ENCODE measurements at regions not wholly inside any gene's neighbourhood (a gene's known extent, or its start where the extent isn't known, plus 50 kb on each side); places are given as distances from the start of the nearest gene placed in this dataset.

DNA sequence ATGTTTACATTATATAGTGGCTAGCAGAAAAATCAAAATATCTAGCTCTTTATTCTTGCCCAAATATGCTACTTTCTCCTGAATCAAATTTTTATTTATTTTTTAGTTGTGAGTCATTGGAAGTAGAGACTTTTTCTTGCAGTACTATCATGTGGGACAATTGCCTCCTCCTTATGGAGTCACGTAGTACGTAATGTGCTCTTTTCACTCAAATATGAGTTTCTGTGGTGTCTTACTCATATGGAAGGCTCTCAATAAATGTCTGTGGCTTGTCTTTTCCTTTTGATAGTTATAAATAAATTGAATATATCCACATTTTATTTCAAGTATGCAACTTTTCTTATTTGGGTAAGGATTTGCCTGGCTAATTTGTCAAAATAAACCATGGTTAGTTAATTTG is 1411.0 kb upstream of the SLC10A2 start:
- DNase-seq (ENCODE audit: low read depth, low spot score), result no peak

DNA sequence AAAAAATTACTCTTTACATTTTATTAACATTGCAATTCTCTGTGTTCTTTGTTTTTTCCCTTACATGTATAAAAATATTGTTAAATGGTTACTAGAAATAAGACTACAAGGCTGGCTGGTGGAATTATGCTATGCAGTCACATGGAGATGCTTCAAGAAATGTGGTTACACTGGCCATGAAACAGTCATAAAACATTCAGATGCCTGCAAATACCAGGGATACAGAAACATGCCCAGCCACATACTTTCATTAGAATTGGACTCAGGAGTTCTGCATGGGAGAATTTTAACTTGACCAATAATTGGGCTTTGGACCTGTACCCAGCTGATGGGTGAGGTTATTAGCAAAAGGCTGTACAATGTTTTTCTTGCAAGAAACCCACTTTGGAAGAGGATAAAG is 1407.7 kb upstream of the SLC10A2 start:
- no peak for DNase-seq (ENCODE audit: low read depth, low spot score)

DNA sequence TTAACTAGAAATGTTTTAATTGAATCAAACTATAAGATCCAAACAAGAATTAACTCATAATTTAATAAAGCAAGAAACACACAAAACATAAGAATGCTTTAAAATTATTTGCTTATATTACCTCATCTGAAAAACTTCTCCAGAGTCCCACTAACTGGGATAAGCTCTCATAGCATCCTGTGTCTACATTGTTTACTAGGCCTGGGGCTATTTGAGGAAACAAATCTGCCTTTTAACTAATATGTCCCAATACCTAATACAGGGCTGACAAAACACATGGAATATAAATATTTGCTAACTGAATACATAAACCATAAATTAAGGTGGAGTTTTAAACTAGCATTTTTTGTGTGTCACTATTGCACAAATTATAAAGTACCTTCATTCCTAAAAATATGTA is 1399.8 kb upstream of the SLC10A2 start:
- DNase-seq (ENCODE audit: low read depth, low spot score), result no peak

DNA sequence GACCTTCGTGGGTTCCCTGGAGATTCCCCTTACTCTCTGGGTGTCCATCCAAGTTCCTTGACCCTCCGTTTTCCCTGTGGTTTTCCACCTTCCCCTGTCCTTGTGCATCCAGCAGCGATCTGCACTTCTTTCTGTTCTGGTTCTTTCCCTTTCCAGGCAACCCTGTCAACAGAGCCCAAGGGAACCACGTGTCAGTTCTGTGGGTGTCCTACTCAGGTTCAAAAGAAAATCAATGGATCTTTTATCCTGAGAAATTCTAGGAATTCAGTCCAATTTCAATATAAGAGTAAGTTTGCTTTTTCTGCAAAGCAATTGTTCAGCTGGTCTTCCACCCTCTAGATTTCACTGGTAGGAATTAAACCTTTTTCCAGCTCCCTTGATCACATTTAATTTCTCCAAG is 1394.8 kb upstream of the SLC10A2 start:
- no peak for DNase-seq (ENCODE audit: low read depth, low spot score)

DNA sequence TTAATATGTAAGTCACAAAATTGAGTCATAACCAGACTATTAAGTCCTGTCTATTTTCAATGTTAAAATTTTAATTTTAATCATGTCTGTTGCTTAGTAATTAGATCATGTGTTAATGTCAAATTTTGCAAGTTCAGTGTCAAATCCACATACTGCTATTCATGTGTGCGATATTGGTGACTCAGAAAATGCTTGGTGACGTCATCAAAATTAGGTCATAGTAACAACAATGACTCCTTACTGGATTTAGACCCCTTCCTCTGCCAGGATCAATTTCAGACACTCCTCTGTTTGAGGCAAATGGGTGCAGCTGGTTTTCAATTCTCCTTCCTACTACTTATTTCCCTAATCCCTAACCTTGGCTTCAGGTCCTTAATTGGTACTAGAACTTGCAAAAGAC is 1394.3 kb upstream of the SLC10A2 start:
- DNase-seq (ENCODE audit: low read depth, low spot score), result no peak

DNA sequence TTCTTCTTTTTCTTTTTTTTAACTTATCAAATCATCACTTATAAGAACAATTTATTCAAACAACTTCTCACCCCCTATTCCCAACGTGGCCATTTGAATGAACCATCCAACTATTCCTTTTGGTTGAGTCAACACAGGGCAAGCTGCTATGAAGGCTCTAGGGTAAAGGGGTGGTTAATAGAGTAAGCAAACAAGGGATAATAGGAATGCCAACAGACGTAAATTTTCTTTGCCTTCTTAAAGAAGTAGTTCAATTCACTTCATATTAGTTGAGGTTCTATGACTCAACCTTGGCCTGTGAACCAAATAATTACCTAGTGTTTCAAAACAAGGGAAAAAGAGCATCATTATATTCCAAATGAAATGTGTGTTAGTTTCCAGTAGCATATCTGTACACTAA is 1383.8 kb upstream of the SLC10A2 start:
- DNase-seq (ENCODE audit: low read depth, low spot score), result no peak

DNA sequence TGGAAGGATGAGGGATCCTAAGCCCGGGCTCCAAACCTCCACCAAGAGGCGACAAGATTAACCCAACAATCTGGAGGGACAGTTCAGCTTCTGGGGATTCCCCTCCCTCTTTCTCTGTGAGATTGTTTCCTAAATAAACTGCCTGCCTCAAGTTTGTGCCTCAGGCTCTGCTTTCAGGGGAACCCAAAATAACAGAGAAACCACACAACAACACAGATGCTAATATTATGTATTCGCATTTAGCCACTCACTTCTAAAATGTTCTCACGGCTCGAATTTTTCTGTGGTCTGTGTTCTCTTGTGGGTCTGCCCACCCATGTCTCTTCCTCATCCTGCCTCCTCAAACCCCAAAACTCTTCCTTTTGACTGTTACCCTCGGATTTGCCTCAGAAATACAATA is 1381.1 kb upstream of the SLC10A2 start:
- DNase-seq (ENCODE audit: low read depth, low spot score), result no peak

DNA sequence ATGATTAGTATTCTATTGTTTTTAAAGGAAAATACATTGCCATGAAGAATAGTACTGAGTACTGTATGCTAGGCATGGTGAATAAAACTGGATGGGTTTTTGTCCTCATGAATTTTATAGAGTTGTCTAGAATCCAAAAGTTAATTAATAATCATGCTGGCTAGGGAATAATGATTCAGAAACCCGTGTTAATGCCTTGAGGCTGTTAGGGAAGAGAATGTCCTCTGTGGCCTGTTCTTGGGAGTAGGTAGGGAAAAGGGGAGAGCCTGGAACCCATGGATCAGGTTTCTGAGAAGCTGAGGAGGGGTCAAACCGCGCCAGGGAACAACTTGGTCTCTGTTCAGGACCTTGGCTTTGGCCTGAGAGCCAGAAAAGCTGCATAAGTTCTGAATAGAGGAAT is 1376.3 kb upstream of the SLC10A2 start:
- no peak for DNase-seq (ENCODE audit: low read depth, low spot score)

DNA sequence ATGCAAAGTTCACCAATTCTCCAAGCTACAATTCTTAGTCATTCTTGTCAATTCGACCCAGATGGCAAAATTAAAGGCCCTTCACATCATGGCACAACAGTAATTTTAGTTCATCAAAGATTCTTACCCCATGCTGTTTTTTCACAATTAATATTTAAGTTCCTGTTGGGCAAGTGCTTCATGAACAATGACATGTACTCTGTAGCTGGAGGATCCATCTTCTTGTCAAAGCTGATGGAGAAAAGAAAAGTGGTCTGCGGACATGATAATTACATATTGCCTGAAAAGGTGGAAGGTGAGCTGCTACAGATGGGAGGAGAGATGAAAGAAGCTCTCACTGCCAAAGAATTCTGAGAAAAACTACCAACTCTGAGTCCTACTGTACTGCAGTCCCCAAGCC is 1370.3 kb upstream of the SLC10A2 start:
- no peak for DNase-seq (ENCODE audit: low read depth, low spot score)

DNA sequence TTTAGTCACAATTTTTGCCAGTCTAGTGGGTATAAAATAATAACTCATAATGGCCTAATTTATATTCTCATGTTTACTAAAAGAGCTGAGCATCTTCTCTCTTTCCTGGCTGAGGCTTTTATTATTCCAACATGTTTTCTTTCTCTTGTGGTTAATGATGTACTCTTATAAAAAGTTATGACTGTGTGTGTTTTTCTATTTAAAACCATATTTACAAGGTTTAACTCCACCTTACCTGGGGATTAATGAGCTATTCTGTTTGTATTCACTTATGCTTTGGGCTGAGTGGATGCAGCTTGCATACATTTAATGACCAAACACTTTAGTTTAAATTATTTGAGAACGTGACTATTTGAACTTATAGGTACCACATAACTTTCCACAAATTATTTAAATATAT is 1365.7 kb upstream of the SLC10A2 start:
- DNase-seq (ENCODE audit: low read depth, low spot score), result no peak

DNA sequence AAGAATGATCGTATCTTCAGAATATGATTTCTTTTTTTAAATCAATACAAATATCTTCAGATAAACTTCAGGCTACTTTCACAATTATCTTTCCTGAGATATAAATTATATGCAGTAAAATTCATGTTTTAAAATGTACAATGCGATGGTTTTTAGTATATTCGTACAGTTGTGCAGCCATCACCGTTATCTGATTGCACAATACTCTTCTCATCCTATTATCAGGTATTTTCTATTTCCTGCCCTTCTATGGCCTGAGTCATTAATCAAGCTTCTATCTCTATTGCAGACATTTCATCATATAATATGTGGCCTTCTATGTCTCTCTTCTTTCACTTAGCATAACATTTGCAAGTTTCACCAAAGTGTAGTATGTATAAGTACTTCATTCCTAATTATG is 1360.2 kb upstream of the SLC10A2 start:
- DNase-seq (ENCODE audit: low read depth, low spot score), result no peak

DNA sequence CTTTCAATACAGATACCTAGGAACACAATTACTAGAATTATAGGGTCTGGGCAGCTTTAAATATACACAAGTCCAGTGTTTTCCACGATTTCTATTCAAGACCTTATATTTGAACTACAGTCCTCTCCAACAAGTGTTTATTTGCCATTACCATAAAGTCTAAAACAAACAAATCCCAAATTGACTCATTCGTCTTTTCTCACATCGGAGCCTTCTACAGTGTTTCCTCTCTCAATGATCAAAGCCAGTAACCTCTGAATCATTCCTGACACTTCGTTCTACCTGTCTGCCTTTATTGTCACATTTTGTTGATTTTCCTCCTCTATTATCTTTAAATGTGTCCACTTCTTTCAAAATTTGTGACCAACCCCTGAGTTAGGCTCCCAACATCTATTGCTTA is 1356.5 kb upstream of the SLC10A2 start:
- no peak for DNase-seq (ENCODE audit: low read depth, low spot score)

DNA sequence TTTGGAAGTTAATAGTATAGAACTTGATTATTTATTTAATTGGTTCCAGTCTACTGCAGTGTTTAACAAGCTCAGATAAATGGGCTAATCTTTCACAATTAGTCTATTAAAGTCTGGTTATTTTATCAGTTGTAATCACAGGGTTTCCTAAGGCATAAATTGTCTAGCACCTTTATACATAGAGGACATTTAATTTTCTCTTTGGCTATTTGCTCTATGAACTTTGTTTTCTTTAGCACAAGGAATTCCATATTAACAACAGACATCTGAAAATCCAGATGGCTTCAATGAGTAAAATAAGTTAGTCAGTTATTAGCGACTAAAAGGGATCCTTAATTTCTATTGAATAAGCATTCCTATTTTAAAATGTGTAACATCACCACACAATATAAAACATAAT is 1350.8 kb upstream of the SLC10A2 start:
- no peak for DNase-seq (ENCODE audit: low read depth, low spot score)

DNA sequence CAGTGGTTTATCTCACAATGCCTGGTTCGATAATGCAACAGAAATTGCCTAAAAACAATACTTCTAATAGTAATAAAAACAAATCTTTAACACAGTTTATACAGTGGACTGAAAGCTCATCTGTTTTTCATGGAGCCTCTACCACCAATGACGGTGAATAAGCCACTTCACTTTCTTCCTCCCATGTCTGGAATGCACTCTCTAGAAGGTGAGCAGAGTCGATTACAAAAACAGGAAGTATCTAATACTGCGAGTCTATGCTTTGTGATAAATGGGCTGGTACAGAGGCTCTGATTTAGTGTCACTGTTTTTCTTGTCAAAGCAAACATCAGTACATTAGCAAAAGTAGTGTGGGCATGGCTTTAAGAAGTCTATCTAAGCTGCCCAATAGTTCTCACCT is 1348.6 kb upstream of the SLC10A2 start:
- no peak for DNase-seq (ENCODE audit: low read depth, low spot score)

DNA sequence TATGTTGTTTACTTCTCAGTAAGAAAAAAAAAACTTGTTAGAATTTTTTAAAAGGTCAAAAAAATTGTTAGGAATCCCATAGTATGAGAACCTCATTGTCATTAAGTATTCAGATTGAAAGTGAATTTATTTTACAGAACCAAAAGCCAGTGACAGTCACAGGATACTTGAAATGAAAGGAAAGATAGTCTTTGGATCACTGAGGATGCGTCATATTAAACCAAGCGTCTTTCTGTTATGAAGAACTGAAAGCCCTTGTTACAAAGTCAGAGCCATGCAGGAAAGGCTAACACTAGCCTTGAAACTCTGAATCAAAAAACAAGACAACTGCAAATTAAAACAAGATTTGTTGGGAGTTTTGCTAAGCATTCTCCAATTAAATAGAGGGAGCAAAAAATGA is 1348.0 kb upstream of the SLC10A2 start:
- DNase-seq (ENCODE audit: low read depth, low spot score), result no peak

DNA sequence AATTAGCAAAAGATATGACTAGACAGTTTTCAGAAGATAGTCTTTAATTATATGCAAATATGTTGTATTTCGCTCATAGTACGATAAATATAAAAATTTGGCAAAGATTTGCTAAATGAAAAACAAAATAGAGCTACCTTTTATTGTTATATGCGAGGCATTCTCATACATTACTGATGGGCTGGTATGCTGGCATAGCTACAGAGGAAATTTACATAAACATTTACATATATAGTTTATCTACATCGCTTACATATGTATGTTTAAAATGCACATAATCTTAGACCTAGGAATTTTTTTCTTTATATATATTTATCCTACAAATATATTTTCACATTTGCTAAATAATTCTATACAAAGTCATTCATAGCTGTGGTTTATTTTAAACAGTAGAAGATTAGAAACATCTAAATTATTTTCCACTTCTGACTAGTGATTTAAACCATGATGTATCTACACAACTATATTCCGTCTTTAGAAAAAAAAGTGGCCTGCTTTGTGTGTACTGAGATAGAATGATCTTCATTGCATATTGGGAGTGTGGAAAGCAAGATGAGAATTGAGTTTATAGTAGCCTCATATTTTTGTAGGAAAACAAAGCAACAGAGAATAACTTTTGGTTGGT is 1345.0 kb upstream of the SLC10A2 start:
- no peak for DNase-seq (ENCODE audit: low read depth, low spot score)

DNA sequence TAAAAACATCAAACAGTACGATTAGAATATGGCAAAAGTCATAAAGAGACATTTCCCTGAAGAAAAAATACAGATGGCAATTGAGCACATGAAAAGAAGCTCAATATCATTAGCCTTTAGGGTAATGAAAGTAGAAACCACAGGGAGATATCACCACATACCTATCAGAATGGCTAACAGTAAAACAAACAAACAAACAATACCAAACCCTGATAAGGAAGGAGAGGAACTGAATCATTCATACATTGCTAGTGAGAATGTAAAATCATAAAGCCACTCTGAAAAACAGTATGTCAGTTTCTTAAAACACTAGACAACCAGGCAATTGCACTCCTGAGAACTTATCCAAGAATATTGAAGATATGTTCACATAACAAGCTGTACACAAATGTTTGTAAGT is 1342.5 kb upstream of the SLC10A2 start:
- DNase-seq (ENCODE audit: low read depth, low spot score), result no peak

DNA sequence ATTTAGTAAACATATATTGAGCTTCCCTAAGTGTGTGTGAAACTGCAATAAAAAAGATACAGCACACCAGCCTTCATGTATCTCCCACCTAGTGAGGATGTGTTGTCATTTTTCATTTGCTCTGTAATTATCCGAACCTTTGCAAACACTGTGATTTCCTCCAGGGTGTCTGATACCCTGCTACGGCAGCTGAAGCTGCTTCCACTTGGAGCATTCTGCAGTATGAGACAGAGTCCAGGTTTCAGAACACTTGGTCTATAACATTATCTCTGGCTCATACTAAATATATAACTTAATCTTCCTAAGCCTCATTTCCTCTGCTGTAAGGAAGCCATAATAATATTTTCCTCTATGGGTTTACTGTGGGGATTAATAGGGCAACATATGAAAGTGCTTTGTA is 1338.1 kb upstream of the SLC10A2 start:
- no peak for DNase-seq (ENCODE audit: low read depth, low spot score)

DNA sequence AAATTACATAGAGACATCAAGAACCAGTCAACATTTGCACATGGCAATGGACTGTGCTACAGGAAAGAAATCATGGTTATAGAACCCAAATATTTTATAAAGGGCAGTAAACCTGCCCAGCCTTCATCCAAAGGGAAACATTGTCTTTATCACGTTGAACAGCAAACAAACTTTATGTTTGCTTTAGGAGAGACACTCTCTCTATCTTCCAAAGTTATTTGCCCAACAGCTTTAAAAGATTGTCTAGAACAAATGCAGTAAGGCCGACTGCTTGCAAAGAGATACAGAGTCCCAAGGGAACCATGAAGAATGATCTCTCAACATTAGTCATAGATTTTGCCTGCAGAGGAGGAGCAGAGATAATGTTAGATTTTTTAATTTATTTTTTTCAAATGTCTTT is 1323.5 kb upstream of the SLC10A2 start:
- DNase-seq (ENCODE audit: low read depth, low spot score), result no peak

DNA sequence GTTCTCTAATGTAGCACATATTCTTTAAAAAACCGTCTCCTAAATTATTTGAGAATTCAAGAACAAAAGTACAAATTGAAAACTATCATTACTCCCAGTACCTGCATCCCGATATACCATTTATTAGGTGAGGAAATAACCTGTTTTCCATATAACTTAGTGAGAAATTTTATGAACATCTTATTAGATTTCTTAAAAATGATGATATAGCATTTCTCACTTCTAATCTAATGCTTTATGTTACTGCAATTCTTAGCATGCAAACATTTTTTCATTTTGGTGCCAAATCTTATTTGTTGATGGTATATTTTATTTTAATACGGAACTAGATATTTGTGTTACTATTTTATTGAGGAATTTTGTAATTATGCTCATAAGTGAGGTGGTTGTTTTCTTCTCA is 1321.3 kb upstream of the SLC10A2 start:
- no peak for DNase-seq (ENCODE audit: low read depth, low spot score)

DNA sequence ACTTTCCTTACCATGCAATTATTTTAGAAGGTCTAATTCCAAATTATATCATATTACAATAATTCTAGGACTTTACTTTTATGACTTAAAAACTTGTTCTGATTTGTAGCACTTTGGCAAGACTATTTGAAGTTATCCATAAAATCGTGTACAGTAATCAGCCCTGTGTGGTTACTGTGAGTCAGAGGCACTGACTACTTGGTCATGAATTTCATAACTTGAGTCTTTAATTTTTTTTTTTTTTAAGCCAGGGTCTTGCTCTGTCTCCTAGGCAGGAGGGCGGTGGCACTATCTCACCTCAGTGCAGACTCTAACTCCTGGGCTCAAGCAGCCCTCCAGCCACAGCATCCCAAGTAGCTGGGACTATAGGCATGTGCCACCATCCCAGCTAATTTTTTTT is 1319.2 kb upstream of the SLC10A2 start:
- no peak for DNase-seq (ENCODE audit: low read depth, low spot score)

DNA sequence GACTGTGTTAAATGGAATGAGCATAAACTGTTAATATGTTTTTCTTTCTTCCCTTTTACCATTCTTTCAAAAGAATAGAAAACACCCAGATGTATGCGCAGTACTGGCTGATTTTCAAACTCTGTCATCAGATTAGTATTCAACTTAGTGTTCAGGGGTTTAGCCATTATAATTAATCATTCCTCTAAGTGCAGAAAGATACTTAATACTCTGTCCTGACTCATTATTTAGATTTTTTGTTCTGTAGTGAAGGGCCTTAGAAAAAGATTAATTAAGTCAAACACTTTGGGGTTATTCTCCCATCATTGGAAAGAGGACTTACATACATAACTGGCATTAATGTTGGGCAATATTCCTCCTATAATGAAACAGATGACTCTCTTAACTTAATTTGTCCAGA is 1316.7 kb upstream of the SLC10A2 start:
- DNase-seq (ENCODE audit: low read depth, low spot score), result no peak

DNA sequence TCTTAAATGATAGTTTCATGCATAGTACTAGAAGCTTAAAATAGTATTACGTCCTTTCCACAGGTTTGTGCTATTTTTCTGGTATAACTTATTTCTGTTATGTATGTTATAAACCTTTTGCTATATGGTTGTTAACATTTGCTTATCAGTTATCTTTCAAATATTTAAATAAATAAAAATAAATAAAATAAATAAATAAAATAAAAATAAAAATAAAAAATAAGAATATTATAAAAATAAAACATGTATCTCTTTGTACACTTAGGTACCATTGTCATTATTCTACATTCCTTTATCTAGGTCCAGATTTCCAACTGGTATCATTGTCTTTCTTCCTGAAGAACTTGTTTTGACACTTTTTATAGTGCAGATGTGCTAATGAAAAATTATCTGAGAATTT is 1310.4 kb upstream of the SLC10A2 start:
- DNase-seq (ENCODE audit: low read depth, low spot score), result no peak

DNA sequence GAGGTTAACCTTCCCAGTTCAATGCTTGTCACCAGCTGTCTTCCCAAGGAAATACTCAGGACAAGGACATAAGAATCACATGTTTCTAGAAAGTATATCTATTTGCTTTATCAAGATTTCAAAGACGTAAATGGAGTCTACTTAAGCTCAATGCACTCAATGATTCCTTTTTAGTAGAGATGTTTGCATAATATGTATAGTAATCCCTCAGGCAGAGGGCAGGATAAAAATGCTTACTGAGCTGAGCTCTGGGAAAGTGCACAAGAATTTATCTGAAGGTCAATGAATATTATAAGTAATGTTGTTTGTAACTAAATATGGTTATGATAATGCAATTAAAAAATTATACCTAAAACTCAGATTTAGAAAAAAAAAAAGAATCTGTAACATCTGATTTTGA is 1309.4 kb upstream of the SLC10A2 start:
- DNase-seq (ENCODE audit: low read depth, low spot score), result no peak
